PC-3 (cell line): ENCODE measurements at regions not wholly inside any gene's neighbourhood (a gene's known extent, or its start where the extent isn't known, plus 50 kb on each side); places are given as distances from the start of the nearest gene placed in this dataset.

Source experiments
- EZH2 ChIP-seq: fragments of 300-600 bp; sonication (generic); IDR thresholded peaks from one replicate; pipeline ENCODE4 v1.6.1; 2017; ENCODE audit warnings: antibody characterized with exemption, mild to moderate bottlenecking, low read length; ENCODE audit not compliant: unreplicated experiment
- EZH2phosphoT487 ChIP-seq: fragments of 300-600 bp; sonication (generic); IDR thresholded peaks from 2 replicates; pipeline ENCODE4 v1.6.1; 2018; ENCODE audit warnings: mild to moderate bottlenecking, antibody characterized with exemption, low read length, borderline replicate concordance
- TF ChIP-seq, protein P1 (sequence below): fragments of 300-600 bp; sonication (generic); conservative IDR thresholded peaks from 2 replicates; pipeline ENCODE4 v1.5.1; 2017; ENCODE audit warnings: antibody characterized with exemption, low read depth, mild to moderate bottlenecking, low read length

GRCh38 chr18:79585395-79586370 lies 93.9 kb upstream of the CTDP1 start:
- TF ChIP-seq, protein P1, sequence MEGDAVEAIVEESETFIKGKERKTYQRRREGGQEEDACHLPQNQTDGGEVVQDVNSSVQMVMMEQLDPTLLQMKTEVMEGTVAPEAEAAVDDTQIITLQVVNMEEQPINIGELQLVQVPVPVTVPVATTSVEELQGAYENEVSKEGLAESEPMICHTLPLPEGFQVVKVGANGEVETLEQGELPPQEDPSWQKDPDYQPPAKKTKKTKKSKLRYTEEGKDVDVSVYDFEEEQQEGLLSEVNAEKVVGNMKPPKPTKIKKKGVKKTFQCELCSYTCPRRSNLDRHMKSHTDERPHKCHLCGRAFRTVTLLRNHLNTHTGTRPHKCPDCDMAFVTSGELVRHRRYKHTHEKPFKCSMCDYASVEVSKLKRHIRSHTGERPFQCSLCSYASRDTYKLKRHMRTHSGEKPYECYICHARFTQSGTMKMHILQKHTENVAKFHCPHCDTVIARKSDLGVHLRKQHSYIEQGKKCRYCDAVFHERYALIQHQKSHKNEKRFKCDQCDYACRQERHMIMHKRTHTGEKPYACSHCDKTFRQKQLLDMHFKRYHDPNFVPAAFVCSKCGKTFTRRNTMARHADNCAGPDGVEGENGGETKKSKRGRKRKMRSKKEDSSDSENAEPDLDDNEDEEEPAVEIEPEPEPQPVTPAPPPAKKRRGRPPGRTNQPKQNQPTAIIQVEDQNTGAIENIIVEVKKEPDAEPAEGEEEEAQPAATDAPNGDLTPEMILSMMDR, result no peak
- TF ChIP-seq EZH2 (no peak), EZH2phosphoT487 (no peak)
